Glutamatergic neuron (in vitro differentiated cells): ENCODE measurements at regions not wholly inside any gene's neighbourhood (a gene's known extent, or its start where the extent isn't known, plus 50 kb on each side); places are given as distances from the start of the nearest gene placed in this dataset.

Source experiments
- DNase-seq: peaks from one replicate; pipeline ENCODE4 v3.0.0; 2022
- H3K27ac Mint-ChIP-seq: one replicate; pipeline ENCODE4 v1.8.0; 2020; ENCODE audit warnings: mild to moderate bottlenecking, mixed read lengths, inconsistent platforms; ENCODE audit not compliant: unreplicated experiment
- H3K27me3 Mint-ChIP-seq: one replicate; pipeline ENCODE4 v1.8.0; 2020; ENCODE audit warnings: mild to moderate bottlenecking, moderate library complexity, mixed read lengths, inconsistent platforms; ENCODE audit not compliant: unreplicated experiment
- H3K36me3 Mint-ChIP-seq: one replicate; pipeline ENCODE4 v1.8.0; 2020; ENCODE audit warnings: mild to moderate bottlenecking, mixed read lengths, inconsistent platforms; ENCODE audit not compliant: unreplicated experiment
- H3K4me1 Mint-ChIP-seq: one replicate; pipeline ENCODE4 v1.8.0; 2020; ENCODE audit warnings: mild to moderate bottlenecking, low read depth, mixed read lengths, inconsistent platforms; ENCODE audit not compliant: unreplicated experiment
- H3K4me3 Mint-ChIP-seq: one replicate; pipeline ENCODE4 v1.8.0; 2020; ENCODE audit warnings: mild to moderate bottlenecking, mixed read lengths, inconsistent platforms; ENCODE audit not compliant: unreplicated experiment
- H3K9me3 Mint-ChIP-seq: one replicate; pipeline ENCODE4 v1.8.0; 2020; ENCODE audit warnings: mild to moderate bottlenecking, moderate library complexity, mixed read lengths, inconsistent platforms; ENCODE audit not compliant: unreplicated experiment
- CTCF ChIP-seq: fragments of 200-600 bp; sonication (generic); IDR thresholded peaks from one replicate; pipeline ENCODE4 v1.5.0; 2021; ENCODE audit not compliant: partially characterized antibody, unreplicated experiment

GRCh38 chr1:5161372-5161771 lies 507.0 kb downstream of the AJAP1 start:
- peaks cover 10% of the 10 kb centered on the region for H3K36me3 Mint-ChIP-seq
- H3K9me3 Mint-ChIP-seq, result peaks cover 18% of the 10 kb centered on the region
- no peak for DNase-seq
- H3K4me3 Mint-ChIP-seq, result no peak overlapping the region
- TF ChIP-seq CTCF, result no peak
- H3K4me1 Mint-ChIP-seq, result peaks cover 3% of the 10 kb centered on the region
- no peak overlapping the region for H3K27ac Mint-ChIP-seq
- H3K27me3 Mint-ChIP-seq, result peaks cover 13% of the 10 kb centered on the region

GRCh38 chr1:5157175-5157574 lies 502.8 kb downstream of the AJAP1 start:
- H3K4me3 Mint-ChIP-seq, result no peak overlapping the region
- no peak for TF ChIP-seq CTCF
- peaks cover 8% of the 10 kb centered on the region for H3K27me3 Mint-ChIP-seq
- peaks cover 18% of the 10 kb centered on the region for H3K9me3 Mint-ChIP-seq
- peaks cover 19% of the 10 kb centered on the region for H3K36me3 Mint-ChIP-seq
- peaks cover 3% of the 10 kb centered on the region for H3K4me1 Mint-ChIP-seq
- no peak overlapping the region for H3K27ac Mint-ChIP-seq
- DNase-seq, result no peak

GRCh38 chr1:5156416-5157120 lies 502.2 kb downstream of the AJAP1 start:
- no peak for DNase-seq
- peaks cover 16% of the 10 kb centered on the region for H3K9me3 Mint-ChIP-seq
- peaks cover 3% of the 10 kb centered on the region for H3K4me1 Mint-ChIP-seq
- H3K27ac Mint-ChIP-seq, result peak overlapping the region; percentile 34
- H3K27me3 Mint-ChIP-seq, result peaks cover 9% of the 10 kb centered on the region
- no peak overlapping the region for H3K4me3 Mint-ChIP-seq
- peaks cover 19% of the 10 kb centered on the region for H3K36me3 Mint-ChIP-seq
- TF ChIP-seq CTCF, result no peak

- Mint-ChIP-seq H3K27ac (no peak overlapping the region), H3K27me3 (peaks cover 3% of the 10 kb centered on the region), H3K9me3 (peaks cover 7% of the 10 kb centered on the region), H3K36me3 (peaks cover 15% of the 10 kb centered on the region), H3K4me3 (no peak overlapping the region), H3K4me1 (no peaks in the 10 kb centered on the region)
- DNase-seq, result no peak
- TF ChIP-seq CTCF, result no peak
Observed at GRCh38 chr1:5151511-5151910, 497.1 kb downstream of the AJAP1 start.

- H3K4me1 Mint-ChIP-seq, result no peaks in the 10 kb centered on the region
- peaks cover 7% of the 10 kb centered on the region for H3K9me3 Mint-ChIP-seq
- DNase-seq, result no peak
- no peak overlapping the region for H3K4me3 Mint-ChIP-seq
- peaks cover 12% of the 10 kb centered on the region for H3K36me3 Mint-ChIP-seq
- no peak for TF ChIP-seq CTCF
- no peak overlapping the region for H3K27ac Mint-ChIP-seq
- H3K27me3 Mint-ChIP-seq, result peaks cover 1% of the 10 kb centered on the region
Observed at GRCh38 chr1:5150191-5150590, 495.8 kb downstream of the AJAP1 start.
